ENCODE measurements at regions not wholly inside any gene's neighbourhood (a gene's known extent, or its start where the extent isn't known, plus 50 kb on each side); places are given as distances from the start of the nearest gene placed in this dataset.
A peak's percentile ranks its signal among the peaks of the same experiment; 100 is the strongest.

- TF ChIP-seq, protein P1, sequence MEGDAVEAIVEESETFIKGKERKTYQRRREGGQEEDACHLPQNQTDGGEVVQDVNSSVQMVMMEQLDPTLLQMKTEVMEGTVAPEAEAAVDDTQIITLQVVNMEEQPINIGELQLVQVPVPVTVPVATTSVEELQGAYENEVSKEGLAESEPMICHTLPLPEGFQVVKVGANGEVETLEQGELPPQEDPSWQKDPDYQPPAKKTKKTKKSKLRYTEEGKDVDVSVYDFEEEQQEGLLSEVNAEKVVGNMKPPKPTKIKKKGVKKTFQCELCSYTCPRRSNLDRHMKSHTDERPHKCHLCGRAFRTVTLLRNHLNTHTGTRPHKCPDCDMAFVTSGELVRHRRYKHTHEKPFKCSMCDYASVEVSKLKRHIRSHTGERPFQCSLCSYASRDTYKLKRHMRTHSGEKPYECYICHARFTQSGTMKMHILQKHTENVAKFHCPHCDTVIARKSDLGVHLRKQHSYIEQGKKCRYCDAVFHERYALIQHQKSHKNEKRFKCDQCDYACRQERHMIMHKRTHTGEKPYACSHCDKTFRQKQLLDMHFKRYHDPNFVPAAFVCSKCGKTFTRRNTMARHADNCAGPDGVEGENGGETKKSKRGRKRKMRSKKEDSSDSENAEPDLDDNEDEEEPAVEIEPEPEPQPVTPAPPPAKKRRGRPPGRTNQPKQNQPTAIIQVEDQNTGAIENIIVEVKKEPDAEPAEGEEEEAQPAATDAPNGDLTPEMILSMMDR (IDR thresholded peaks at IDR 0.05; ENCODE audit: control extremely low read depth, extremely low read depth, low read depth, missing control alignments): no peak
These were observed 60.4 kb upstream of the PAX6 start for GRCh38 chr11:31871310-31872075.

GRCh38 chr11:31870609-31871309 lies 59.6 kb upstream of the PAX6 start:
- POLR2A ChIA-PET: no interaction called here
- TF ChIP-seq, protein P1 (IDR thresholded peaks at IDR 0.05; ENCODE audit: control extremely low read depth, extremely low read depth, low read depth, missing control alignments): peak; percentile 60
- CTCF ChIA-PET: interaction anchor here (0.7 to 5.4 kb wide), 32 partner anchors 7 to 764 kb away, joined by 3 to 26 read pairs (median 4); partner anchors contain the start of genes DCDC1 and DNAJC24
- DNase-seq (ENCODE audit: extremely low spot score): peak; percentile 51

More at GRCh38 chr11:31871310-31872075, 60.4 kb upstream of the PAX6 start:
- POLR2A ChIA-PET: no interaction called here
- DNase-seq (ENCODE audit: extremely low spot score): no peak
- CTCF ChIA-PET: interaction anchor here (0.9 to 5.4 kb wide), 22 partner anchors 10 to 765 kb away, joined by 3 to 26 read pairs (median 4); no protein-coding TSS in a partner anchor

DNA sequence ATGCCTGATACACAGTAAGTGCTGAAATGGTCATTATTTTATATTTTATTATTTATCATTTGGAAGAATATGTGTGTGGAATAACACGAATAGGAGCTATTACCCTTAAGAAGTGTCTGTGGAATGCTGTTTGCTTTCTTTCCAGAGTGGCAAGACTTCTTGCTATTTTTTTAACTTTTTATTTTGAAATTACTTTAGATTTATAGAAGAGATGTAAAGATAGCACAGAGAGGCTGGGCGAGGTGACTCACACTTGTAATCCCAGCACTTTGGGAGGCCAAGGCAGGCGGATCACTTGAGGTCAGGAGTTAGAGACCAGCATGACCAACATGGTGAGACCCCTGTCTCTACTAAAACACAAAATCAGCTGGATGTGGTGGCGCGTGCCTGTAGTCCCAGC lies 58.9 kb upstream of the PAX6 start:
- CTCF ChIA-PET: interaction anchor here (0.9 to 5.4 kb wide), 20 partner anchors 8 to 763 kb away, joined by 3 to 26 read pairs (median 4); no protein-coding TSS in a partner anchor
- DNase-seq (ENCODE audit: extremely low spot score): no peak
- POLR2A ChIA-PET: no interaction called here
- TF ChIP-seq, protein P1 (IDR thresholded peaks at IDR 0.05; ENCODE audit: control extremely low read depth, extremely low read depth, low read depth, missing control alignments): no peak

DNA sequence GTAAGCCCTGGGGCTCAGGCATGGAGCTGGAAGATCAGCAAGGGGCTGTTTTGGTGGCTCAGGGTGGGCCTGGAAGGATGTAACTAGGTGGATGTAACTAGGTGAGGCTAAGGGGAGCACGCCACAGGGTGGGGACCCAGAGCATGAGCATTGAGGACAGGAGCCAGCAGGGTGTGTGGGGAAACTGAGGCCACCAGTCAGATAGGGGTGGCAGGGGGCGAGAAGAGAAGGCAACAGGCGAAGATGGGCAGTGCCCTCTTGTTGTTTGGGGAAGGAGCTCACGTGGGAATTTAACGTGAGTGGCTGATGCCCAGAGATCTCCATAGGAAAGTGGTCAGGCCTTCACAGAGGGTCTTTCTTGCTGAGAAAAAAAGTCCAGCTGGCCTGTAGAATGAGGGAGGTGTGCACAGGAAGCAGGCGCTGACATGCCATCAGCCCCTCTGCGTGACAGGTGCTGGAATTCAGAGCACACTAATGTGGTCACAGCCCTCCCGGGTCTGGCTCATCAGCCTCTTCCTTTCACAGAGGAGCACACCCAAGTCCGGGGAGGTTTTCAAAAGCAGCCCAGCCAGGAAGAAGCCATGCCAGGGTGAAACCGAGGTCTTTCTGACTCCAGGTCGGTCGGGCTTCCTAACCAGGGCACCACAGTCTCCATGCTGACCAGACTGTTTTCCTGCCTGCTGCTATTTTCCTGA lies 54.6 kb upstream of the PAX6 start:
- CTCF ChIA-PET: interaction anchor here (1.4 to 1.5 kb wide), 2 partner anchors 20 to 624 kb away, joined by 3 read pairs; no protein-coding TSS in a partner anchor
- TF ChIP-seq, protein P1 (IDR thresholded peaks at IDR 0.05; ENCODE audit: control extremely low read depth, extremely low read depth, low read depth, missing control alignments): no peak
- DNase-seq (ENCODE audit: extremely low spot score): no peak
- POLR2A ChIA-PET: no interaction called here

DNA sequence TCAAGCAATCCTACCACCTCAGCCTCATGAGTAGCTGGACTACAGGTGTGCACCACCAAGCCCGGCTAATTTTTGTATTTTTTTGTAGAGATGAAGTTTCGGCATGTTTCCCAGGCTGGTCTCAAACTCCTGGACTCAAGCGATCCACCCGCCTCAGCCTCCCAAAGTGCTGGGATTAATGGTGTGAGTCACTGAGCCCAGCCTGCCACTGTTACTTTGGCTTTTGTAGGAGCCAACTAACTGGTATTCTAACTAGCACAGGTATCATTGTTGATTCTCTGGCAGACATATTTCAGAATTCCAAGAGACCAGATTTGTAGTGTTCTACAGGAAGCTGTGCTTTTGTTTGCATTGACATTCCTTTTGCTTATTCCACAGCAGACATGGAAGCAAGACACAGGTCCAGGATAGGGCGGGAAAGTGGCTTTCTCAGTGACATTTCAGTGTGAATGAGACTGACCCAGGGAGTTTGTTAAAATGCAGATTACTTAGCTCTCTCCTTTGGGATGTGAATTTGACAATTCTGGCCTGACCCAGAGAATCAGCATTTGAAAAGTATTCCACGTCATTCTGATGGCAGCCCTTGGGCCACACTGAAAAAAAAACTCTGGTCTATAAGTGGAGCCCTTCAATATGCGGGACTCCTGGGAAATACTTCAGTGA lies 52.2 kb upstream of the PAX6 start:
- TF ChIP-seq, protein P1 (IDR thresholded peaks at IDR 0.05; ENCODE audit: control extremely low read depth, extremely low read depth, low read depth, missing control alignments): no peak
- ChIA-PET CTCF (no interaction called here), POLR2A (no interaction called here)
- DNase-seq (ENCODE audit: extremely low spot score): no peak

GRCh38 chr11:31861011-31861410 lies 49.9 kb upstream of the PAX6 start:
- CTCF ChIA-PET: interaction anchor here (1.2 to 2.7 kb wide), 3 partner anchors 10 to 97 kb away, joined by 3 to 11 read pairs (median 7); no protein-coding TSS in a partner anchor
- POLR2A ChIA-PET: no interaction called here

More at GRCh38 chr11:31861011-31861410, 49.9 kb upstream of the PAX6 start:
- TF ChIP-seq, protein P1 (IDR thresholded peaks at IDR 0.05; ENCODE audit: control extremely low read depth, extremely low read depth, low read depth, missing control alignments): no peak
- no peak for DNase-seq (ENCODE audit: extremely low spot score)
